K562 (cell line): ENCODE measurements at regions not wholly inside any gene's neighbourhood (a gene's known extent, or its start where the extent isn't known, plus 50 kb on each side); places are given as distances from the start of the nearest gene placed in this dataset.

Experiments
- ATAC-seq: fragments of 200-7000 bp; cut with Tn5 transposase; 3 replicates; pipeline ENCODE4 v1.9.1; 2020; ENCODE audit warnings: moderate library complexity
- BruUV-seq: library from RNA; stranded (reverse); fragments of 400-500 nt; replicated peaks from 2 replicates; lab custom pipeline; 2021; lab: Mats Ljungman, UMichigan
- CTCF ChIA-PET: fragments of 300-600 bp; formaldehyde crosslinking; extraction: SDS; loops from one replicate; lab custom pipeline; 2021; ENCODE audit warnings: low intra/inter-chr PET ratio; lab: Yijun Ruan, JAX
- POLR2A ChIA-PET: fragments of 300-600, 350-650 bp; sonication (Branson Sonifier 250); formaldehyde crosslinking; extraction: SDS; loops from one replicate; lab custom pipeline; 2021; ENCODE audit warnings: antibody characterized with exemption, inconsistent platforms; lab: Yijun Ruan, JAX
- DNase-seq, 4 experiments: peaks; one replicate each; pipeline versions ENCODE4 v3.0.0 to v3.0.0-alpha.2; 2011 to 2018; ENCODE audit warnings: low spot score in 3 of 4, mixed read lengths in 3 of 4; ENCODE audit errors: extremely low read depth in 1 of 4
- FAIRE-seq: peaks from 2 replicates; lab custom pipeline; 2011; peaks lifted over from hg19 to GRCh38; lab: Jason Lieb, UNC
- H2AFZ ChIP-seq: 2 replicates; pipeline ENCODE4 v1.6.0; 2011; ENCODE audit warnings: low read depth, low read length, control low read depth, inconsistent platforms
- H3K27ac ChIP-seq: fragments of 200-600 bp; 3 replicates; pipeline ENCODE4 v1.8.0; 2011; ENCODE audit warnings: low read depth, mild to moderate bottlenecking, control low read depth, inconsistent platforms, low read length, moderate library complexity, mixed read lengths; ENCODE audit errors: extremely low read depth
- H3K27me3 ChIP-seq, 2 experiments: fragments of 300-600 bp in 1 of 2; 2 replicates in 1 of 2; 3 replicates in 1 of 2; pipeline versions ENCODE4 v1.6.0 to v1.8.0; 2011; ENCODE audit warnings: inconsistent platforms in 2 of 2, low read length in 2 of 2, mild to moderate bottlenecking in 1 of 2, mixed read lengths in 1 of 2, moderate library complexity in 1 of 2; ENCODE audit not compliant: control insufficient read depth in 2 of 2, insufficient read depth in 2 of 2
- H3K36me3 ChIP-seq: fragments of 300-600 bp; 3 replicates; pipeline ENCODE4 v1.8.0; 2011; ENCODE audit warnings: mild to moderate bottlenecking, low read length, inconsistent platforms; ENCODE audit not compliant: control insufficient read depth, insufficient read depth
- H3K4me1 ChIP-seq, 2 experiments: fragments of 200-600 bp in 1 of 2; replicated peaks in 1 of 2; 2 replicates in 1 of 2; 3 replicates in 1 of 2; pipeline versions ENCODE4 v1.5.1 to v1.8.0; 2011; ENCODE audit warnings: inconsistent platforms in 2 of 2, low read length in 2 of 2, mild to moderate bottlenecking in 1 of 2, mixed read lengths in 1 of 2, moderate library complexity in 1 of 2; ENCODE audit not compliant: control insufficient read depth in 2 of 2, insufficient read depth in 2 of 2
- H3K4me2 ChIP-seq: 2 replicates; pipeline ENCODE4 v1.6.1; 2011; ENCODE audit warnings: low read length, control low read depth, inconsistent platforms, mixed read lengths; ENCODE audit not compliant: insufficient read depth
- H3K4me3 ChIP-seq: fragments of 200-600 bp; sonication (generic), shearing (Covaris generic); 2 replicates; pipeline ENCODE4 v1.5.1; 2016; ENCODE audit warnings: control low read depth, inconsistent platforms
- H3K79me2 ChIP-seq: fragments of 200-600 bp; 3 replicates; pipeline ENCODE4 v1.8.0; 2011; ENCODE audit warnings: low read length, inconsistent platforms; ENCODE audit not compliant: control insufficient read depth, insufficient read depth
- H3K9ac ChIP-seq, 2 experiments: 2 replicates each; pipeline versions ENCODE4 v1.6.0 to v1.6.1; 2011; ENCODE audit warnings: low read depth in 2 of 2, low read length in 2 of 2, control low read depth in 1 of 2, inconsistent platforms in 1 of 2, mild to moderate bottlenecking in 1 of 2, mixed read lengths in 1 of 2; ENCODE audit not compliant: insufficient read depth in 1 of 2
- H3K9me1 ChIP-seq: one replicate; pipeline ENCODE4 v1.6.0; 2011; ENCODE audit warnings: inconsistent platforms, mild to moderate bottlenecking, low read length, moderate library complexity; ENCODE audit not compliant: control insufficient read depth, insufficient read depth
- H3K9me3 ChIP-seq: replicated peaks from 2 replicates; pipeline ENCODE4 v1.5.1; 2011; ENCODE audit warnings: low read depth, low read length, inconsistent platforms; ENCODE audit not compliant: control insufficient read depth, insufficient read depth
- H4K20me1 ChIP-seq: replicated peaks from 2 replicates; pipeline ENCODE4 v1.6.1; 2011; ENCODE audit warnings: low read length, inconsistent platforms, mixed read lengths; ENCODE audit not compliant: control insufficient read depth, insufficient read depth
- HDAC6 ChIP-seq: IDR thresholded peaks from 2 replicates; pipeline ENCODE4 v1.6.1; 2012; ENCODE audit warnings: low read depth, mild to moderate bottlenecking, control low read depth, inconsistent platforms, low read length, moderate library complexity
- TRIM25 ChIP-seq: fragments of 450-650 bp; IDR thresholded peaks from 2 replicates; pipeline ENCODE4 v1.7.0; 2016; ENCODE audit warnings: borderline replicate concordance
- UBTF ChIP-seq, 2 experiments: IDR thresholded peaks; 2 replicates each; pipeline ENCODE4 v1.6.1; 2012; ENCODE audit warnings: improper control_type of control experiment in 2 of 2, low read depth in 2 of 2, low read length in 2 of 2, borderline replicate concordance in 1 of 2
- VEZF1 ChIP-seq: fragments of 200-800 bp; sonication (Bioruptor generic); IDR thresholded peaks from 2 replicates; pipeline ENCODE4 v1.6.1; 2017; ENCODE audit warnings: missing genetic modification characterization, missing compliant biosample characterization
- ZHX1 ChIP-seq: fragments of 150-350 bp; conservative IDR thresholded peaks from 2 replicates; pipeline ENCODE4 v1.6.1; 2014; ENCODE audit warnings: low read length
- WGBS: fragments of 100-300 bp; shearing (Covaris generic); methylation state at CpG from one replicate; pipeline ENCODE4 v1.1.6; 2016; ENCODE audit warnings: low coverage, mixed read lengths; ENCODE audit not compliant: insufficient coverage; ENCODE audit errors: missing lambda C conversion rate; 5-methylcytosine and 5-hydroxymethylcytosine counted together
- in situ Hi-C: fragments of 300-500 bp; cut with MboI; formaldehyde crosslinking; loops from 4 replicates; pipeline ENCODE4 v1.15.0; 2018; ENCODE audit warnings: inconsistent platforms, mixed read lengths
- intact Hi-C: fragments of 100-400 bp; cut with micrococcal nuclease; formaldehyde crosslinking; loops from 2 replicates; pipeline ENCODE4 v1.14.2; 2022

GRCh38 chr17:71460943-71461342, 659.9 kb upstream of the SOX9 start (continued):
- TF ChIP-seq VEZF1 (CRISPR knock-in tag) = no peak

- Histone ChIP-seq H3K79me2 (no peaks in the 10 kb centered on the region), H3K9me1 (no peaks in the 10 kb centered on the region), H3K36me3 (no peaks in the 10 kb centered on the region), H3K9ac (no peak overlapping the region), H3K27ac (no peak overlapping the region), H3K4me2 (no peak overlapping the region), H3K4me1 (no peaks in the 10 kb centered on the region), H2AFZ (no peak overlapping the region), H3K4me3 (no peak overlapping the region), H3K9me3 (no peaks in the 10 kb centered on the region), H4K20me1 (no peaks in the 10 kb centered on the region), H3K27me3 (no peaks in the 10 kb centered on the region)
- no TSS peak for BruUV-seq
- DNase-seq (no peak), ATAC-seq (no peak), FAIRE-seq (no peak)
- ChIA-PET CTCF (no interaction called here), POLR2A (no interaction called here)
- 0% methylated on average over 5 of the region's 5 CpGs for WGBS
- intact Hi-C loops (no loop called here), in situ Hi-C loops (no loop called here)
- no peak for TF ChIP-seq ZHX1
- TF ChIP-seq HDAC6 = no peak
- no peak for TF ChIP-seq TRIM25
- no peak for TF ChIP-seq UBTF (IDR thresholded peaks at IDR 0.05; ENCODE audit: borderline replicate concordance in 1 of 2, low read depth in 2 of 2, low read length in 2 of 2)
Observed at GRCh38 chr17:71461498-71462169, 659.2 kb upstream of the SOX9 start.
